Liver (tissue), 8 donors: ENCODE measurements at regions not wholly inside any gene's neighbourhood (a gene's known extent, or its start where the extent isn't known, plus 50 kb on each side); places are given as distances from the start of the nearest gene placed in this dataset.

ENCODE experiments used
- DNase-seq: peaks from one replicate; pipeline ENCODE4 v3.0.0-alpha.2; 2017; ENCODE audit warnings: low spot score
- H3K27ac ChIP-seq, 2 donors: one replicate each; pipeline ENCODE4 v1.7.0; 2013; ENCODE audit warnings: inconsistent platforms in 2 of 2, low read length in 2 of 2, control low read depth in 1 of 2, low read depth in 1 of 2, mild to moderate bottlenecking in 1 of 2
- H3K27me3 ChIP-seq, 4 donors: one replicate each; pipeline versions ENCODE4 v1.6.1 to v1.7.0; 2013; ENCODE audit warnings: low read length in 3 of 4, inconsistent platforms in 1 of 4, mild to moderate bottlenecking in 1 of 4, moderate library complexity in 1 of 4; ENCODE audit not compliant: control insufficient read depth in 4 of 4, insufficient read depth in 4 of 4
- H3K36me3 ChIP-seq, 4 donors: one replicate each; pipeline versions ENCODE4 v1.6.1 to v1.7.0; 2013; ENCODE audit warnings: low read length in 3 of 4, mild to moderate bottlenecking in 3 of 4, low read depth in 1 of 4, moderate library complexity in 1 of 4; ENCODE audit not compliant: control insufficient read depth in 4 of 4, insufficient read depth in 3 of 4
- H3K4me1 ChIP-seq, 4 donors: one replicate each; pipeline versions ENCODE4 v1.6.1 to v1.7.0; 2013; ENCODE audit warnings: low read length in 3 of 4, mild to moderate bottlenecking in 3 of 4, moderate library complexity in 1 of 4; ENCODE audit not compliant: control insufficient read depth in 4 of 4, insufficient read depth in 4 of 4
- H3K4me3 ChIP-seq, 3 donors: one replicate each; pipeline versions ENCODE4 v1.6.1 to v1.7.0; 2013; ENCODE audit warnings: low read length in 3 of 3, control low read depth in 1 of 3, low read depth in 1 of 3, mild to moderate bottlenecking in 1 of 3
- H3K9ac ChIP-seq, 2 donors: one replicate each; pipeline ENCODE4 v1.7.0; 2013; ENCODE audit warnings: low read length in 2 of 2, mild to moderate bottlenecking in 2 of 2, moderate library complexity in 2 of 2, control low read depth in 1 of 2, low read depth in 1 of 2
- H3K9me3 ChIP-seq, 4 donors: one replicate each; pipeline versions ENCODE4 v1.6.1 to v1.7.0; 2013; ENCODE audit warnings: low read length in 3 of 4; ENCODE audit not compliant: control insufficient read depth in 4 of 4
- CTCF ChIP-seq: fragments of 150-350 bp; IDR thresholded peaks from 2 replicates; pipeline ENCODE4 v1.5.1; 2017; ENCODE audit warnings: improper control_type of control experiment, low read depth, low read length; ENCODE audit not compliant: missing input control
- EGR1 ChIP-seq, 2 donors: IDR thresholded peaks; 2 replicates each; pipeline ENCODE4 v1.6.1; 2016 to 2018; ENCODE audit warnings: antibody characterized with exemption in 2 of 2, low read depth in 2 of 2
- FOXA1 ChIP-seq: IDR thresholded peaks from 2 replicates; pipeline ENCODE4 v1.6.1; 2016; ENCODE audit warnings: antibody characterized with exemption
- GABPA ChIP-seq, 2 donors: IDR thresholded peaks in 1 of 2; conservative IDR thresholded peaks in 1 of 2; 2 replicates each; pipeline ENCODE4 v1.6.1; 2016; ENCODE audit warnings: antibody characterized with exemption in 2 of 2, mild to moderate bottlenecking in 1 of 2, moderate library complexity in 1 of 2
- HNF4A ChIP-seq, 2 donors: conservative IDR thresholded peaks; 2 replicates each; pipeline ENCODE4 v1.6.1; 2016; ENCODE audit warnings: antibody characterized with exemption in 2 of 2, mild to moderate bottlenecking in 2 of 2
- JUND ChIP-seq, 2 donors: IDR thresholded peaks; 2 replicates each; pipeline ENCODE4 v1.6.1; 2016; ENCODE audit warnings: antibody characterized with exemption in 2 of 2
- MAX ChIP-seq: IDR thresholded peaks from 2 replicates; pipeline ENCODE4 v1.6.1; 2016; ENCODE audit warnings: antibody characterized with exemption
- NR2F2 ChIP-seq: IDR thresholded peaks from 2 replicates; pipeline ENCODE4 v1.6.1; 2016; ENCODE audit warnings: antibody characterized with exemption
- RAD21 ChIP-seq, 2 donors: IDR thresholded peaks; 2 replicates each; pipeline ENCODE4 v1.6.1; 2016; ENCODE audit warnings: antibody characterized with exemption in 2 of 2, mild to moderate bottlenecking in 2 of 2
- RXRA ChIP-seq, 2 donors: IDR thresholded peaks; 2 replicates each; pipeline ENCODE4 v1.6.1; 2017 to 2018; ENCODE audit warnings: antibody characterized with exemption in 2 of 2, mild to moderate bottlenecking in 1 of 2
- SP1 ChIP-seq: IDR thresholded peaks from 2 replicates; pipeline ENCODE4 v1.6.1; 2018; ENCODE audit warnings: antibody characterized with exemption, mild to moderate bottlenecking
- TAF1 ChIP-seq: conservative IDR thresholded peaks from 2 replicates; pipeline ENCODE4 v1.6.1; 2016; ENCODE audit warnings: antibody characterized with exemption, mild to moderate bottlenecking
- YY1 ChIP-seq: IDR thresholded peaks from 2 replicates; pipeline ENCODE4 v1.6.1; 2016; ENCODE audit warnings: antibody characterized with exemption, mild to moderate bottlenecking
- WGBS: extraction: QIAGEN DNeasy Blood & Tissue Kit; methylation state at CpG from one replicate; pipeline ENCODE4 v1.1.7; 2013; 5-methylcytosine and 5-hydroxymethylcytosine counted together
- TF ChIP-seq, protein P1 (sequence below): IDR thresholded peaks from 2 replicates; pipeline ENCODE4 v1.6.1; 2016; ENCODE audit warnings: antibody characterized with exemption, mild to moderate bottlenecking
- TF ChIP-seq, protein P2 (sequence below): IDR thresholded peaks from 2 replicates; pipeline ENCODE4 v1.6.1; 2016; ENCODE audit warnings: antibody characterized with exemption
- TF ChIP-seq, protein P3 (sequence below): IDR thresholded peaks from 2 replicates; pipeline ENCODE4 v1.6.1; 2016; ENCODE audit warnings: antibody characterized with exemption
- donor health status: healthy.
- donor health status: healthy.
- donor health status: healthy.
- donor health status: healthy.
- donor health status: healthy.

DNA sequence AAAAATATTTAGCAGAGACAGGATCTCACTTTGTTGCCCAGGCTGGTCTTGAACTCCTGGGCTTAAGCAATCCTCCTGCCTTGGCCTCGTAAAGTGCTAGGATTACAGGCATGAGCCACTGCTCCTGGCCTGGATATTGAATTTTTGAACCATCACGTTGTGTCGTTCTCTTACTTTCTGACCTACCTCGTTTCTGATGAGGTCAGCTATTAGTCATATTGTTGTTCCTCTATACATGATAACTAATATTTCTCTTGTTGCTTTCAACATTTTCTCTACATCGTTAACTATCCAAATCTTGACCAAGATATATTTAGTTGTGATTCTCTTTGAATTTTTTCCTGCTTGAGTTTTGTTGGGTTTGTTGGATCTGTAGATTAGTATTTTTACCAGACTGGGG is 541.3 kb upstream of the SOX11 start (continued):
- TF ChIP-seq, protein P1, sequence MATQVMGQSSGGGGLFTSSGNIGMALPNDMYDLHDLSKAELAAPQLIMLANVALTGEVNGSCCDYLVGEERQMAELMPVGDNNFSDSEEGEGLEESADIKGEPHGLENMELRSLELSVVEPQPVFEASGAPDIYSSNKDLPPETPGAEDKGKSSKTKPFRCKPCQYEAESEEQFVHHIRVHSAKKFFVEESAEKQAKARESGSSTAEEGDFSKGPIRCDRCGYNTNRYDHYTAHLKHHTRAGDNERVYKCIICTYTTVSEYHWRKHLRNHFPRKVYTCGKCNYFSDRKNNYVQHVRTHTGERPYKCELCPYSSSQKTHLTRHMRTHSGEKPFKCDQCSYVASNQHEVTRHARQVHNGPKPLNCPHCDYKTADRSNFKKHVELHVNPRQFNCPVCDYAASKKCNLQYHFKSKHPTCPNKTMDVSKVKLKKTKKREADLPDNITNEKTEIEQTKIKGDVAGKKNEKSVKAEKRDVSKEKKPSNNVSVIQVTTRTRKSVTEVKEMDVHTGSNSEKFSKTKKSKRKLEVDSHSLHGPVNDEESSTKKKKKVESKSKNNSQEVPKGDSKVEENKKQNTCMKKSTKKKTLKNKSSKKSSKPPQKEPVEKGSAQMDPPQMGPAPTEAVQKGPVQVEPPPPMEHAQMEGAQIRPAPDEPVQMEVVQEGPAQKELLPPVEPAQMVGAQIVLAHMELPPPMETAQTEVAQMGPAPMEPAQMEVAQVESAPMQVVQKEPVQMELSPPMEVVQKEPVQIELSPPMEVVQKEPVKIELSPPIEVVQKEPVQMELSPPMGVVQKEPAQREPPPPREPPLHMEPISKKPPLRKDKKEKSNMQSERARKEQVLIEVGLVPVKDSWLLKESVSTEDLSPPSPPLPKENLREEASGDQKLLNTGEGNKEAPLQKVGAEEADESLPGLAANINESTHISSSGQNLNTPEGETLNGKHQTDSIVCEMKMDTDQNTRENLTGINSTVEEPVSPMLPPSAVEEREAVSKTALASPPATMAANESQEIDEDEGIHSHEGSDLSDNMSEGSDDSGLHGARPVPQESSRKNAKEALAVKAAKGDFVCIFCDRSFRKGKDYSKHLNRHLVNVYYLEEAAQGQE = no peak
- TF ChIP-seq YY1 (no peak), HNF4A (conservative IDR thresholded peaks at IDR 0.05) (no peak)

GRCh38 chr2:5164776-5165525 is 527.2 kb upstream of the SOX11 start:
- H3K36me3 ChIP-seq = no peaks in the 10 kb centered on the region
- TF ChIP-seq TAF1 (no peak), RAD21 (IDR thresholded peaks at IDR 0.05) (no peak), HNF4A (conservative IDR thresholded peaks at IDR 0.05) (no peak), JUND (IDR thresholded peaks at IDR 0.05) (no peak), SP1 (no peak), FOXA1 (no peak), MAX (no peak), GABPA (IDR thresholded peaks at IDR 0.05 in 1 of 2, conservative IDR thresholded peaks at IDR 0.05 in 1 of 2) (no peak), CTCF (no peak), RXRA (IDR thresholded peaks at IDR 0.05) (no peak), YY1 (no peak), EGR1 (IDR thresholded peaks at IDR 0.05; ENCODE audit: low read depth in 2 of 2) (no peak), NR2F2 (no peak)
- TF ChIP-seq, protein P2, sequence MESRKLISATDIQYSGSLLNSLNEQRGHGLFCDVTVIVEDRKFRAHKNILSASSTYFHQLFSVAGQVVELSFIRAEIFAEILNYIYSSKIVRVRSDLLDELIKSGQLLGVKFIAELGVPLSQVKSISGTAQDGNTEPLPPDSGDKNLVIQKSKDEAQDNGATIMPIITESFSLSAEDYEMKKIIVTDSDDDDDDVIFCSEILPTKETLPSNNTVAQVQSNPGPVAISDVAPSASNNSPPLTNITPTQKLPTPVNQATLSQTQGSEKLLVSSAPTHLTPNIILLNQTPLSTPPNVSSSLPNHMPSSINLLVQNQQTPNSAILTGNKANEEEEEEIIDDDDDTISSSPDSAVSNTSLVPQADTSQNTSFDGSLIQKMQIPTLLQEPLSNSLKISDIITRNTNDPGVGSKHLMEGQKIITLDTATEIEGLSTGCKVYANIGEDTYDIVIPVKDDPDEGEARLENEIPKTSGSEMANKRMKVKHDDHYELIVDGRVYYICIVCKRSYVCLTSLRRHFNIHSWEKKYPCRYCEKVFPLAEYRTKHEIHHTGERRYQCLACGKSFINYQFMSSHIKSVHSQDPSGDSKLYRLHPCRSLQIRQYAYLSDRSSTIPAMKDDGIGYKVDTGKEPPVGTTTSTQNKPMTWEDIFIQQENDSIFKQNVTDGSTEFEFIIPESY = no peak
- TF ChIP-seq, protein P3, sequence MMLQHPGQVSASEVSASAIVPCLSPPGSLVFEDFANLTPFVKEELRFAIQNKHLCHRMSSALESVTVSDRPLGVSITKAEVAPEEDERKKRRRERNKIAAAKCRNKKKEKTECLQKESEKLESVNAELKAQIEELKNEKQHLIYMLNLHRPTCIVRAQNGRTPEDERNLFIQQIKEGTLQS = no peak
- DNase-seq = no peak
- H3K27ac ChIP-seq = no peak overlapping the region
- 53% methylated on average over 3 of the region's 3 CpGs for WGBS
- no peak overlapping the region for H3K9ac ChIP-seq
- H3K4me3 ChIP-seq = no peak overlapping the region
- H3K4me1 ChIP-seq = no peaks in the 10 kb centered on the region
- H3K27me3 ChIP-seq = no peaks in the 10 kb centered on the region
- peaks cover 0 to 2% (median 0%) of the 10 kb centered on the region in 4 donors for H3K9me3 ChIP-seq
